Body of pancreas (tissue), 4 donors: ENCODE measurements at regions not wholly inside any gene's neighbourhood (a gene's known extent, or its start where the extent isn't known, plus 50 kb on each side); places are given as distances from the start of the nearest gene placed in this dataset.

ENCODE experiments used
- POLR2A ChIP-seq, 3 donors: fragments of 450-650 bp; IDR thresholded peaks; one replicate each; pipeline ENCODE4 v1.6.1; 2016; ENCODE audit warnings: antibody characterized with exemption in 3 of 3, mild to moderate bottlenecking in 2 of 3
- TF ChIP-seq, protein P1 (sequence below), 7 experiments: fragments of 450-650 bp in 4 of 7; fragments of 200-600 bp in 3 of 7; sonication (generic) in 3 of 7; IDR thresholded peaks; one replicate each; pipeline ENCODE4 v1.5.1; 2016 to 2019; ENCODE audit warnings: antibody characterized with exemption in 7 of 7

- TF ChIP-seq, protein P1, sequence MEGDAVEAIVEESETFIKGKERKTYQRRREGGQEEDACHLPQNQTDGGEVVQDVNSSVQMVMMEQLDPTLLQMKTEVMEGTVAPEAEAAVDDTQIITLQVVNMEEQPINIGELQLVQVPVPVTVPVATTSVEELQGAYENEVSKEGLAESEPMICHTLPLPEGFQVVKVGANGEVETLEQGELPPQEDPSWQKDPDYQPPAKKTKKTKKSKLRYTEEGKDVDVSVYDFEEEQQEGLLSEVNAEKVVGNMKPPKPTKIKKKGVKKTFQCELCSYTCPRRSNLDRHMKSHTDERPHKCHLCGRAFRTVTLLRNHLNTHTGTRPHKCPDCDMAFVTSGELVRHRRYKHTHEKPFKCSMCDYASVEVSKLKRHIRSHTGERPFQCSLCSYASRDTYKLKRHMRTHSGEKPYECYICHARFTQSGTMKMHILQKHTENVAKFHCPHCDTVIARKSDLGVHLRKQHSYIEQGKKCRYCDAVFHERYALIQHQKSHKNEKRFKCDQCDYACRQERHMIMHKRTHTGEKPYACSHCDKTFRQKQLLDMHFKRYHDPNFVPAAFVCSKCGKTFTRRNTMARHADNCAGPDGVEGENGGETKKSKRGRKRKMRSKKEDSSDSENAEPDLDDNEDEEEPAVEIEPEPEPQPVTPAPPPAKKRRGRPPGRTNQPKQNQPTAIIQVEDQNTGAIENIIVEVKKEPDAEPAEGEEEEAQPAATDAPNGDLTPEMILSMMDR (IDR thresholded peaks at IDR 0.05), result no peak
- TF ChIP-seq POLR2A (IDR thresholded peaks at IDR 0.05), result no peak
These were observed 75.1 kb upstream of the PGRMC2 start for GRCh38 chr4:128362760-128363159.
